ENCODE measurements at regions not wholly inside any gene's neighbourhood (a gene's known extent, or its start where the extent isn't known, plus 50 kb on each side); places are given as distances from the start of the nearest gene placed in this dataset.

- no peak for DNase-seq (ENCODE audit: low read depth in 3 of 3, low spot score in 2 of 3)
These were observed 465.9 kb downstream of the PLA2G4A start for GRCh38 chr1:187294421-187295201.

GRCh38 chr1:187300081-187300480 is 471.3 kb downstream of the PLA2G4A start:
- DNase-seq (ENCODE audit: low read depth in 3 of 3, low spot score in 2 of 3): no peak

- DNase-seq (ENCODE audit: low read depth in 3 of 3, low spot score in 2 of 3): no peak
These were observed 478.1 kb downstream of the PLA2G4A start for GRCh38 chr1:187306710-187307415.

GRCh38 chr1:187310038-187310631 is 481.4 kb downstream of the PLA2G4A start:
- DNase-seq (ENCODE audit: low read depth in 3 of 3, low spot score in 2 of 3): no peak

GRCh38 chr1:187313115-187313514 is 484.4 kb downstream of the PLA2G4A start:
- no peak for DNase-seq (ENCODE audit: low read depth in 3 of 3, low spot score in 2 of 3)

GRCh38 chr1:187326557-187326956 is 497.8 kb downstream of the PLA2G4A start:
- no peak for DNase-seq (ENCODE audit: low read depth in 3 of 3, low spot score in 2 of 3)

- no peak for DNase-seq (ENCODE audit: low read depth in 3 of 3, low spot score in 2 of 3)
These were observed 507.9 kb downstream of the PLA2G4A start for GRCh38 chr1:187336441-187337168.

GRCh38 chr1:187338762-187339412 is 510.1 kb downstream of the PLA2G4A start:
- no peak for DNase-seq (ENCODE audit: low read depth in 3 of 3, low spot score in 2 of 3)

- no peak for DNase-seq (ENCODE audit: low read depth in 3 of 3, low spot score in 2 of 3)
These were observed 513.7 kb downstream of the PLA2G4A start for GRCh38 chr1:187342495-187342894.

- no peak for DNase-seq (ENCODE audit: low read depth in 3 of 3, low spot score in 2 of 3)
These were observed 545.3 kb downstream of the PLA2G4A start for GRCh38 chr1:187374082-187374481.

GRCh38 chr1:187374742-187375141 is 546.0 kb downstream of the PLA2G4A start:
- DNase-seq (ENCODE audit: low read depth in 3 of 3, low spot score in 2 of 3): no peak

- DNase-seq (ENCODE audit: low read depth in 3 of 3, low spot score in 2 of 3): no peak
These were observed 554.6 kb downstream of the PLA2G4A start for GRCh38 chr1:187383366-187383765.

GRCh38 chr1:187384504-187384903 is 555.8 kb downstream of the PLA2G4A start:
- no peak for DNase-seq (ENCODE audit: low read depth in 3 of 3, low spot score in 2 of 3)

- DNase-seq (ENCODE audit: low read depth in 3 of 3, low spot score in 2 of 3): no peak
These were observed 561.6 kb downstream of the PLA2G4A start for GRCh38 chr1:187390215-187390818.

- no peak for DNase-seq (ENCODE audit: low read depth in 3 of 3, low spot score in 2 of 3)
These were observed 567.5 kb downstream of the PLA2G4A start for GRCh38 chr1:187396226-187396625.

GRCh38 chr1:187396929-187397796 is 568.4 kb downstream of the PLA2G4A start:
- DNase-seq (ENCODE audit: low read depth in 3 of 3, low spot score in 2 of 3): no peak

- DNase-seq (ENCODE audit: low read depth in 3 of 3, low spot score in 2 of 3): no peak
These were observed 579.7 kb downstream of the PLA2G4A start for GRCh38 chr1:187408212-187409004.

- no peak for DNase-seq (ENCODE audit: low read depth in 3 of 3, low spot score in 2 of 3)
These were observed 580.6 kb downstream of the PLA2G4A start for GRCh38 chr1:187409341-187409740.
